ENCODE measurements at regions not wholly inside any gene's neighbourhood (a gene's known extent, or its start where the extent isn't known, plus 50 kb on each side); places are given as distances from the start of the nearest gene placed in this dataset.
"Not testable (repeated sequence)": the region's sequence is repeated elsewhere in the genome, so short reads cannot be mapped to it uniquely, and the experiment has no call there.

- not testable (repeated sequence) for TF ChIP-seq MAFF (IDR thresholded peaks at IDR 0.05; ENCODE audit: low read length); SMARCA4 (IDR thresholded peaks at IDR 0.05); CBFB (CRISPR knock-in tag; IDR thresholded peaks at IDR 0.05); YY1 (IDR thresholded peaks at IDR 0.05; ENCODE audit: borderline replicate concordance in 1 of 3, control insufficient read depth in 1 of 3, extremely low read depth in 1 of 3, insufficient read depth in 3 of 3, insufficient read length in 1 of 3, insufficient replicate concordance in 2 of 3, low read depth in 1 of 3, low read length in 2 of 3); HDAC6 (IDR thresholded peaks at IDR 0.05; ENCODE audit: low read depth, low read length); ZNF830 (CRISPR knock-in tag; IDR thresholded peaks at IDR 0.05); L3MBTL2 (IDR thresholded peaks at IDR 0.05); RFX5 (IDR thresholded peaks at IDR 0.05; ENCODE audit: low read depth, low read length); CHD1 (IDR thresholded peaks at IDR 0.05; ENCODE audit: low read length); ZFP36 (IDR thresholded peaks at IDR 0.05; ENCODE audit: low read depth, low read length, partially characterized antibody)
- TF ChIP-seq, protein P1, sequence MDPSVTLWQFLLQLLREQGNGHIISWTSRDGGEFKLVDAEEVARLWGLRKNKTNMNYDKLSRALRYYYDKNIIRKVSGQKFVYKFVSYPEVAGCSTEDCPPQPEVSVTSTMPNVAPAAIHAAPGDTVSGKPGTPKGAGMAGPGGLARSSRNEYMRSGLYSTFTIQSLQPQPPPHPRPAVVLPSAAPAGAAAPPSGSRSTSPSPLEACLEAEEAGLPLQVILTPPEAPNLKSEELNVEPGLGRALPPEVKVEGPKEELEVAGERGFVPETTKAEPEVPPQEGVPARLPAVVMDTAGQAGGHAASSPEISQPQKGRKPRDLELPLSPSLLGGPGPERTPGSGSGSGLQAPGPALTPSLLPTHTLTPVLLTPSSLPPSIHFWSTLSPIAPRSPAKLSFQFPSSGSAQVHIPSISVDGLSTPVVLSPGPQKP (CRISPR knock-in tag; IDR thresholded peaks at IDR 0.05): not testable (repeated sequence)
Measured at GRCh38 chr9:100748930-100749329, 171.1 kb downstream of the CAVIN4 start.
